Activated B cell treated with CpG ODN at 0.5 μM for 24 hours (primary cell): ENCODE measurements at regions not wholly inside any gene's neighbourhood (a gene's known extent, or its start where the extent isn't known, plus 50 kb on each side); places are given as distances from the start of the nearest gene placed in this dataset.

ENCODE experiments used
- ATAC-seq: fragments of 200-7000 bp; cut with Tn5 transposase; one replicate; pipeline ENCODE4 v1.10.0; 2021; ENCODE audit warnings: low read depth, mild to moderate bottlenecking, moderate library complexity
- CTCF ChIA-PET: fragments of 350-600 bp; sonication (Branson Sonifier 250); formaldehyde crosslinking; loops from one replicate; lab custom pipeline; 2021; ENCODE audit warnings: antibody characterized with exemption; lab: Charles Lee
- POLR2A ChIA-PET: fragments of 350-600 bp; sonication (Branson Sonifier 250); formaldehyde crosslinking; loops from one replicate; lab custom pipeline; 2021; ENCODE audit warnings: antibody characterized with exemption; lab: Charles Lee
- DNase-seq: peaks from one replicate; pipeline ENCODE4 v3.0.0; 2022
- H3K27ac Mint-ChIP-seq: one replicate; pipeline ENCODE4 v1.8.0; 2020; ENCODE audit warnings: mixed read lengths
- H3K27me3 Mint-ChIP-seq: one replicate; pipeline ENCODE4 v1.8.0; 2021; ENCODE audit warnings: mixed read lengths
- H3K36me3 Mint-ChIP-seq: one replicate; pipeline ENCODE4 v1.8.0; 2021; ENCODE audit warnings: low read depth, mixed read lengths
- H3K4me1 Mint-ChIP-seq: one replicate; pipeline ENCODE4 v1.8.0; 2021; ENCODE audit warnings: mixed read lengths
- H3K4me3 Mint-ChIP-seq: one replicate; pipeline ENCODE4 v1.8.0; 2020; ENCODE audit warnings: mild to moderate bottlenecking, mixed read lengths
- H3K9me3 Mint-ChIP-seq: one replicate; pipeline ENCODE4 v1.8.0; 2020; ENCODE audit warnings: mixed read lengths
- intact Hi-C: fragments of 100-400 bp; cut with micrococcal nuclease; formaldehyde crosslinking; loops from one replicate; pipeline ENCODE4 v1.15.1; 2024
- TF ChIP-seq, protein P1 (sequence below): fragments of 200-600 bp; IDR thresholded peaks from one replicate; pipeline ENCODE4 v1.8.0; 2022; ENCODE audit warnings: antibody characterized with exemption, mild to moderate bottlenecking

DNA sequence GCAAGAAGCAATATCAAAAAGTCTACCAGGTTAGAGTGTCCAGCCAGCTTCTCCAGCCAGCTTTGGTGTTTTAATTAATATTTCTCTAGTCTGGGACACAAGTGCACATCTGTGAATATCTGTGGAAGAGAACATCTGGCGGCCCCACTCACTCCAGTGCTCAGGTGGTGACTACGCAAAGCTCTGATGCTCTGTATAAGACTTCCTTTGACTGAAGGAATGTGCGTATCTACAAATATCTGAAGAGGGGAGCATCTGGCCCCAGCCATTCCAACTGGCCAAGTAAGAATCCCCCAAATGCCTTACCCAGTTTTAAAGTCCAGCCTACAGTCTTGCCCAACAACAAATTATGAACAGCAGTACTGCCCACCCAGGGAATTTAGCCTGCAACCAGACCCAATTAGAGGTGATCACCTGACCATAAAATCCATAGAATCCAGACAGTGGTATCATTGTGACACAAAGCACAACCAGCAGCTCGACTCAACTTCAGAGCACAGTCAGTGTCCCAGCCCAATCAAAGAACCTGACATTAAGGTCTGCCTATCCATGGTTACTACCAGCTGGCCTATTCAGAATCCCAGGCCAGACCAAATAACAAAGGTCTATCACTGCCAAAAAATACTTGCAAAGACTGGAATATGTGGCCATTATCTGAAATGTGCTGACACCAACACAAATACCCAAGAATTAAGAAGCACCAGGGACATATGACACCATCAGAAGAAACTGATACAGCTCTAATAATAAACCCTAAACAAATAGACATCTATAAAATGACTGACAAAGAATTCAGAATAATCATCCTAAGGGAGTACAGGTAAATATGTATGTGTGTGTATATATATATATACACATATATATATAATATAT, 76.1 kb upstream of the MANEA start:
- Mint-ChIP-seq H3K36me3 (no peaks in the 10 kb centered on the region), H3K4me1 (no peaks in the 10 kb centered on the region), H3K27ac (no peak overlapping the region), H3K4me3 (no peak overlapping the region), H3K27me3 (no peaks in the 10 kb centered on the region), H3K9me3 (peaks cover 8% of the 10 kb centered on the region)
- ATAC-seq (no peak), DNase-seq (no peak)
- intact Hi-C loops, result no loop called here
- POLR2A ChIA-PET, result no interaction called here
- CTCF ChIA-PET, result no interaction called here
- TF ChIP-seq, protein P1, sequence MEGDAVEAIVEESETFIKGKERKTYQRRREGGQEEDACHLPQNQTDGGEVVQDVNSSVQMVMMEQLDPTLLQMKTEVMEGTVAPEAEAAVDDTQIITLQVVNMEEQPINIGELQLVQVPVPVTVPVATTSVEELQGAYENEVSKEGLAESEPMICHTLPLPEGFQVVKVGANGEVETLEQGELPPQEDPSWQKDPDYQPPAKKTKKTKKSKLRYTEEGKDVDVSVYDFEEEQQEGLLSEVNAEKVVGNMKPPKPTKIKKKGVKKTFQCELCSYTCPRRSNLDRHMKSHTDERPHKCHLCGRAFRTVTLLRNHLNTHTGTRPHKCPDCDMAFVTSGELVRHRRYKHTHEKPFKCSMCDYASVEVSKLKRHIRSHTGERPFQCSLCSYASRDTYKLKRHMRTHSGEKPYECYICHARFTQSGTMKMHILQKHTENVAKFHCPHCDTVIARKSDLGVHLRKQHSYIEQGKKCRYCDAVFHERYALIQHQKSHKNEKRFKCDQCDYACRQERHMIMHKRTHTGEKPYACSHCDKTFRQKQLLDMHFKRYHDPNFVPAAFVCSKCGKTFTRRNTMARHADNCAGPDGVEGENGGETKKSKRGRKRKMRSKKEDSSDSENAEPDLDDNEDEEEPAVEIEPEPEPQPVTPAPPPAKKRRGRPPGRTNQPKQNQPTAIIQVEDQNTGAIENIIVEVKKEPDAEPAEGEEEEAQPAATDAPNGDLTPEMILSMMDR, result no peak

DNA sequence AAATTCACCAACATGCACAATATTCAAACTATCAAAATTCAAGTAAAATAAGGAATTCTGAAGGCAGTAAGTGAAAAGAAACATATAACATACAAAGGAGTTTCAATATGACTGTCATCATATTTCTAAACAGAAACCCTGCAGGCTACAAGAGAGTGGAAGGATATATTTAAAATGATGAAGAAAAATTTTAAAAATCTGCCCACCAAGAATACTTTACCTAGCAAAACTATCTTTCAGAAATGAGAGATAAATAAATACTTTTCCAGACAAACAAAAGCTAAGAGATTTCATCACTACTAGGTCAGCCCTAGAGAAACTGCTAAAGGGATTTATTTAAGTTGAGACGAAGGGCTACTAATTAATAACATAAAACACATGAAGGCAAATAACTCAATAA, 73.8 kb upstream of the MANEA start:
- TF ChIP-seq, protein P1, result no peak
- no peak overlapping the region for H3K4me3 Mint-ChIP-seq
- ATAC-seq, result no peak
- no peaks in the 10 kb centered on the region for H3K36me3 Mint-ChIP-seq
- CTCF ChIA-PET, result no interaction called here
- H3K27me3 Mint-ChIP-seq, result no peaks in the 10 kb centered on the region
- no peak overlapping the region for H3K27ac Mint-ChIP-seq
- POLR2A ChIA-PET, result no interaction called here
- no peaks in the 10 kb centered on the region for H3K4me1 Mint-ChIP-seq
- H3K9me3 Mint-ChIP-seq, result peaks cover 8% of the 10 kb centered on the region
- intact Hi-C loops, result no loop called here
- DNase-seq, result no peak

DNA sequence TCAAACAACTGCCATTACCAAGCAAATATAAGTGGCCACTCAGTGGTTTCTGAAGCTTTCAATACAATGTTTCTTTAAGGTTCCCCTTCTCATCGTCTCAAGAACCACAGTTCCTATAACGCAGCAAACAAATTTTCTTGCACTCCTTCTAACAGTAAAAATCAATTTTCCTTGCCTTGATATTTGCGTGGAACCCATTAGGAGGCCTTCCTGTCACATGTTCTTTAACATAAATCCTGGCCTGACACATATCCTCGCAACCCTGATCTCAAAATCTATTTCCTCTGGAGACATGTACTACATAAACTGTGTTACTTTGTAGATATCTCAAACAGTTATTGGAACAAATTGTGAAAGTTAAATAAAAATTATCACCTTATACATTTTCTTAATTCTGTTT, 65.9 kb upstream of the MANEA start:
- Mint-ChIP-seq H3K9me3 (no peaks in the 10 kb centered on the region), H3K36me3 (no peaks in the 10 kb centered on the region), H3K4me1 (no peaks in the 10 kb centered on the region), H3K27me3 (no peaks in the 10 kb centered on the region), H3K27ac (no peak overlapping the region), H3K4me3 (no peak overlapping the region)
- ATAC-seq, result no peak
- intact Hi-C loops, result no loop called here
- ChIA-PET CTCF (no interaction called here), POLR2A (interaction anchor here (0.6 kb wide), 1 partner anchor 71 kb away, joined by 3 read pairs; no protein-coding TSS in a partner anchor)
- TF ChIP-seq, protein P1, result no peak
- no peak for DNase-seq

DNA sequence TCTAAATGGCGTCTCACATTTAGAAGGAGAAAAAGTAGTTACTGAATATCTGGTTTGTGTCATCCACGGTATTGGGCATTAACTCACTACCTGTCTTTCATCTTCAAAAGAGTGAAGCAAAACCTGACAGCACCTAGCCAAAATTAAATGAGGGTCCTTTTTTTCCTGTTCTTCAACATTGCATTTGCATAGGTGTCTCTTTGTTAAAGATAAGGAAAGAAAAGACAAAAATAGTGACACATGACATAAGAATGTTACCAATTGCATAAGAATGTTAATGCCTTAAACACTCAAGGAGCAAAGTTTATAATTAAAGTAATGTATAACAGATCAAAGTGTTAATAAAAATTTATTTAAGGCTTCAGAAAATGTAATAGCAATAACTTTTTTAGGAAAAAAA, 61.4 kb upstream of the MANEA start:
- TF ChIP-seq, protein P1, result no peak
- CTCF ChIA-PET, result no interaction called here
- H3K9me3 Mint-ChIP-seq, result no peaks in the 10 kb centered on the region
- intact Hi-C loops, result no loop called here
- no peaks in the 10 kb centered on the region for H3K4me1 Mint-ChIP-seq
- DNase-seq (no peak), ATAC-seq (no peak)
- H3K27ac Mint-ChIP-seq, result no peak overlapping the region
- H3K27me3 Mint-ChIP-seq, result no peaks in the 10 kb centered on the region
- no peak overlapping the region for H3K4me3 Mint-ChIP-seq
- H3K36me3 Mint-ChIP-seq, result no peaks in the 10 kb centered on the region
- POLR2A ChIA-PET, result no interaction called here

DNA sequence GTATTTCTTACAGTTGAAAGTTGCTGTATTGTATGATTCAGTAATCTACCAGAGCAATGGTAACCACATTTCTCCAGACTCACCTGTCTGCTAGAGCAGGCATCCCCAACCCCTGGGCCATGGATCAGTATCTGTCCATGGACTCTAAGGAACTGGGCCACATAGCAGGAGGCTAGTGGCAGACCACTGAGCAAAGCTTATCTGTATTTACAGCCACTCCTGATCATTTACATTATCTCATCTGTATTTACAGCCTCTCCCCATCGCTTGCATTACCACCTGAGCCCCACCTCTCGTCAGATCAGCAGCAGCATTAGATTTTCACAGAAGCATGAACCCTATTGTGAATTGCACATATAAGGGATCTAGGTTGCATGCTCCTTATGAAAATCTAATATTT, 60.3 kb upstream of the MANEA start:
- Mint-ChIP-seq H3K4me1 (no peaks in the 10 kb centered on the region), H3K27me3 (no peaks in the 10 kb centered on the region), H3K36me3 (no peaks in the 10 kb centered on the region), H3K4me3 (no peak overlapping the region), H3K27ac (no peak overlapping the region), H3K9me3 (no peaks in the 10 kb centered on the region)
- intact Hi-C loops, result no loop called here
- POLR2A ChIA-PET, result no interaction called here
- CTCF ChIA-PET, result no interaction called here
- DNase-seq (no peak), ATAC-seq (no peak)
- TF ChIP-seq, protein P1, result no peak
